B cell (primary cell): ENCODE measurements at regions not wholly inside any gene's neighbourhood (a gene's known extent, or its start where the extent isn't known, plus 50 kb on each side); places are given as distances from the start of the nearest gene placed in this dataset.

Experiments used
- EZH2 ChIP-seq: IDR thresholded peaks from 2 replicates; pipeline ENCODE4 v1.6.1; 2012; ENCODE audit warnings: borderline replicate concordance, low read depth, mild to moderate bottlenecking, moderate library complexity, low read length; ENCODE audit not compliant: insufficient read depth, poor library complexity, severe bottlenecking
- TF ChIP-seq, protein P1 (sequence below): fragments of 200-600 bp; IDR thresholded peaks from one replicate; pipeline ENCODE4 v1.8.0; 2022; ENCODE audit warnings: antibody characterized with exemption, mild to moderate bottlenecking

DNA sequence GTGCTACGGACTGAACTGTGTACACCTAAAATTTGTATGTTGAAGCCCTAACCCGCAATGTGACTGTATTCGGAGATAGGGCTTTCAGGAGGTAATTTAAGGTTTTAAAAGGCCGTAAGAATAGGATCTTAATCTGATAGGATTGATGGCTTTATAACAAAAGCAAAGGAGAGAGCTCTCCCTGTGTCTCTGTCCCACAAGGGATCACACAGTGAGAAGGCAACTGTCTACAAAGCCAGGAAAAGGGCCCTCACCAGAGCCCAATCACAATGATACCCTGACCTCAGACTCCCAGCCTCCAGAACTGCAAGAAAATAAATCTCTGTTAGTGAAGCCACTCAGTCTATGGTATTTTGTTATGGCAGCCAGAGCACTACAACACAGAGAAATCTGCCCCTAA is 208.7 kb upstream of the ZC3H12C start:
- no peak for TF ChIP-seq EZH2
- TF ChIP-seq, protein P1, sequence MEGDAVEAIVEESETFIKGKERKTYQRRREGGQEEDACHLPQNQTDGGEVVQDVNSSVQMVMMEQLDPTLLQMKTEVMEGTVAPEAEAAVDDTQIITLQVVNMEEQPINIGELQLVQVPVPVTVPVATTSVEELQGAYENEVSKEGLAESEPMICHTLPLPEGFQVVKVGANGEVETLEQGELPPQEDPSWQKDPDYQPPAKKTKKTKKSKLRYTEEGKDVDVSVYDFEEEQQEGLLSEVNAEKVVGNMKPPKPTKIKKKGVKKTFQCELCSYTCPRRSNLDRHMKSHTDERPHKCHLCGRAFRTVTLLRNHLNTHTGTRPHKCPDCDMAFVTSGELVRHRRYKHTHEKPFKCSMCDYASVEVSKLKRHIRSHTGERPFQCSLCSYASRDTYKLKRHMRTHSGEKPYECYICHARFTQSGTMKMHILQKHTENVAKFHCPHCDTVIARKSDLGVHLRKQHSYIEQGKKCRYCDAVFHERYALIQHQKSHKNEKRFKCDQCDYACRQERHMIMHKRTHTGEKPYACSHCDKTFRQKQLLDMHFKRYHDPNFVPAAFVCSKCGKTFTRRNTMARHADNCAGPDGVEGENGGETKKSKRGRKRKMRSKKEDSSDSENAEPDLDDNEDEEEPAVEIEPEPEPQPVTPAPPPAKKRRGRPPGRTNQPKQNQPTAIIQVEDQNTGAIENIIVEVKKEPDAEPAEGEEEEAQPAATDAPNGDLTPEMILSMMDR = no peak
